OCI-LY1 (cell line): ENCODE measurements at regions not wholly inside any gene's neighbourhood (a gene's known extent, or its start where the extent isn't known, plus 50 kb on each side); places are given as distances from the start of the nearest gene placed in this dataset.

ENCODE experiments used
- H2AFZ ChIP-seq: fragments of 200-600 bp; sonication (generic), shearing (Covaris generic); 2 replicates; pipeline ENCODE4 v1.6.0; 2014; ENCODE audit warnings: antibody characterized with exemption, mild to moderate bottlenecking, low read length
- H3F3A ChIP-seq: fragments of 200-600 bp; sonication (generic), shearing (Covaris generic); 2 replicates; pipeline ENCODE4 v1.6.0; 2014; ENCODE audit warnings: mild to moderate bottlenecking, antibody characterized with exemption, low read length, moderate library complexity; ENCODE audit not compliant: insufficient read depth
- H3K27ac ChIP-seq: fragments of 200-600 bp; sonication (generic); 2 replicates; pipeline ENCODE4 v1.5.1; 2014; ENCODE audit warnings: low read length, mixed run types, mild to moderate bottlenecking, low read depth; ENCODE audit not compliant: poor library complexity, severe bottlenecking
- H3K27me3 ChIP-seq: fragments of 200-600 bp; sonication (generic); 2 replicates; pipeline ENCODE4 v1.6.0; 2014; ENCODE audit warnings: antibody characterized with exemption, mild to moderate bottlenecking, low read length, moderate library complexity; ENCODE audit not compliant: insufficient read depth
- H3K36me3 ChIP-seq: fragments of 200-600 bp; sonication (generic); 2 replicates; pipeline ENCODE4 v1.6.1; 2014; ENCODE audit warnings: mild to moderate bottlenecking, antibody characterized with exemption, low read length, moderate library complexity, mixed read lengths; ENCODE audit not compliant: insufficient read depth
- H3K4me1 ChIP-seq: fragments of 200-600 bp; sonication (generic); 2 replicates; pipeline ENCODE4 v1.5.1; 2014; ENCODE audit warnings: mild to moderate bottlenecking, low read length, moderate library complexity; ENCODE audit not compliant: insufficient read depth, severe bottlenecking
- H3K4me2 ChIP-seq: fragments of 200-600 bp; sonication (generic), shearing (Covaris generic); 2 replicates; pipeline ENCODE4 v1.6.1; 2014; ENCODE audit warnings: low read length
- H3K4me3 ChIP-seq: fragments of 200-600 bp; sonication (generic); 2 replicates; pipeline ENCODE4 v1.5.1; 2014; ENCODE audit warnings: low read length, low read depth, mild to moderate bottlenecking, mixed read lengths; ENCODE audit not compliant: poor library complexity, severe bottlenecking
- H3K79me2 ChIP-seq: fragments of 200-600 bp; shearing (Covaris generic); 2 replicates; pipeline ENCODE4 v1.6.1; 2016; ENCODE audit warnings: mixed run types, low read length, mixed read lengths; ENCODE audit not compliant: insufficient read depth
- H3K9ac ChIP-seq: fragments of 200-600 bp; sonication (generic), shearing (Covaris generic); 2 replicates; pipeline ENCODE4 v1.6.1; 2014; ENCODE audit warnings: mild to moderate bottlenecking, low read length, mixed read lengths
- H3K9me2 ChIP-seq: fragments of 200-600 bp; sonication (generic), shearing (Covaris generic); 2 replicates; pipeline ENCODE4 v1.6.1; 2014; ENCODE audit warnings: low read depth, mild to moderate bottlenecking, low read length, mixed read lengths
- H3K9me3 ChIP-seq: fragments of 200-600 bp; shearing (Covaris generic); 2 replicates; pipeline ENCODE4 v1.6.1; 2014; ENCODE audit warnings: low read length, mixed read lengths
- H4K20me1 ChIP-seq: fragments of 200-600 bp; sonication (generic), shearing (Covaris generic); 2 replicates; pipeline ENCODE4 v1.6.0; 2016; ENCODE audit warnings: mild to moderate bottlenecking, low read length; ENCODE audit not compliant: insufficient read depth
- CTCF ChIP-seq: fragments of 200-600 bp; sonication (generic), shearing (Covaris generic); IDR thresholded peaks from 2 replicates; pipeline ENCODE4 v1.5.1; 2017; ENCODE audit warnings: mild to moderate bottlenecking, antibody characterized with exemption, low read length, moderate library complexity, mixed read lengths
- EZH2 ChIP-seq: fragments of 200-600 bp; sonication (generic), shearing (Covaris generic); IDR thresholded peaks from 2 replicates; pipeline ENCODE4 v1.8.0; 2017; ENCODE audit warnings: borderline replicate concordance, mixed run types, mild to moderate bottlenecking, antibody characterized with exemption, low read length, moderate library complexity, mixed read lengths

GRCh38 chr3:189457631-189458412 is 173.4 kb upstream of the TP63 start:
- H3K4me2 ChIP-seq: no peak overlapping the region
- H3K9ac ChIP-seq: no peak overlapping the region
- H3K9me3 ChIP-seq: no peaks in the 10 kb centered on the region
- H3K4me3 ChIP-seq: no peak overlapping the region
- no peaks in the 10 kb centered on the region for H3K79me2 ChIP-seq
- TF ChIP-seq CTCF: no peak
- no peaks in the 10 kb centered on the region for H3F3A ChIP-seq
- H2AFZ ChIP-seq: no peak overlapping the region
- H3K9me2 ChIP-seq: no peaks in the 10 kb centered on the region
- no peaks in the 10 kb centered on the region for H4K20me1 ChIP-seq
- H3K27ac ChIP-seq: no peak overlapping the region
- H3K4me1 ChIP-seq: no peaks in the 10 kb centered on the region
- H3K36me3 ChIP-seq: no peaks in the 10 kb centered on the region
- no peaks in the 10 kb centered on the region for H3K27me3 ChIP-seq

GRCh38 chr3:189458528-189458927 is 172.7 kb upstream of the TP63 start:
- Histone ChIP-seq H3K9me3 (no peaks in the 10 kb centered on the region), H3K4me1 (no peaks in the 10 kb centered on the region), H3F3A (no peaks in the 10 kb centered on the region), H3K79me2 (no peaks in the 10 kb centered on the region), H4K20me1 (no peaks in the 10 kb centered on the region), H2AFZ (no peak overlapping the region), H3K9me2 (no peaks in the 10 kb centered on the region), H3K4me2 (no peak overlapping the region), H3K27me3 (no peaks in the 10 kb centered on the region), H3K27ac (no peak overlapping the region), H3K36me3 (no peaks in the 10 kb centered on the region), H3K4me3 (no peak overlapping the region), H3K9ac (no peak overlapping the region)
- no peak for TF ChIP-seq EZH2
- TF ChIP-seq CTCF: no peak

- no peaks in the 10 kb centered on the region for H3K9me2 ChIP-seq
- no peaks in the 10 kb centered on the region for H3K79me2 ChIP-seq
- no peaks in the 10 kb centered on the region for H3K9me3 ChIP-seq
- no peak overlapping the region for H3K4me2 ChIP-seq
- H3K36me3 ChIP-seq: no peaks in the 10 kb centered on the region
- H3K9ac ChIP-seq: no peak overlapping the region
- H3K4me3 ChIP-seq: no peak overlapping the region
- TF ChIP-seq CTCF (no peak), EZH2 (no peak)
- H3K4me1 ChIP-seq: no peaks in the 10 kb centered on the region
- no peak overlapping the region for H3K27ac ChIP-seq
- no peaks in the 10 kb centered on the region for H3F3A ChIP-seq
- no peaks in the 10 kb centered on the region for H3K27me3 ChIP-seq
- no peak overlapping the region for H2AFZ ChIP-seq
- no peaks in the 10 kb centered on the region for H4K20me1 ChIP-seq
Observed at GRCh38 chr3:189459231-189459630, 172.0 kb upstream of the TP63 start.
